ENCODE measurements at regions not wholly inside any gene's neighbourhood (a gene's known extent, or its start where the extent isn't known, plus 50 kb on each side); places are given as distances from the start of the nearest gene placed in this dataset.
A peak's percentile ranks its signal among the peaks of the same experiment; 100 is the strongest.

DNA sequence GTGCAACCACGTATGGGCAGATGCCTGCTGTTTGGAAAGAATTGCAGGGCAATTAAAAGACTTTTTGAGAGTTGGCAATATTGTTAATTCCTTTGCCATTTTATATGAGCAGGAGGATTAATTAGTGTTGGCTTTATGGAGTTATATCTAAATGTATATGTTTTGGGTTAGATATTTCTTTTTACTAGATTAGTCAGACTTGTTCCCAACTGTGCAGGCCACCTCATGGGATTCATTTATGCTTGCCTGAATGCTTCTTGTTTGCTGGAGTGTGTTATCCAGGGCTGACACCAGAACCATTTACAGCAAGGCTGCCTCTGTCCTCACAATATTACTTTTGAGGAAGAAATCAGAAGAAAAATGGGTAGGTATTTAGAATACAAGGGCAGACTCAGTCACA, 192.5 kb downstream of the KTN1 start:
- DNase-seq (ENCODE audit: low spot score) = no peak
- Histone ChIP-seq H3K36me3 (ENCODE audit: low read depth) (no peaks in the 10 kb centered on the region), H3K9me3 (ENCODE audit: severe bottlenecking) (no peaks in the 10 kb centered on the region), H3K27me3 (ENCODE audit: insufficient read depth, poor library complexity, severe bottlenecking) (no peaks in the 10 kb centered on the region), H3K4me1 (ENCODE audit: insufficient read depth, poor library complexity, severe bottlenecking) (no peaks in the 10 kb centered on the region), H3K27ac (ENCODE audit: poor library complexity, severe bottlenecking) (no peak overlapping the region), H3K4me3 (ENCODE audit: severe bottlenecking) (no peak overlapping the region)
- no peak for ATAC-seq (ENCODE audit: low read depth)
- TF ChIP-seq, protein P1, sequence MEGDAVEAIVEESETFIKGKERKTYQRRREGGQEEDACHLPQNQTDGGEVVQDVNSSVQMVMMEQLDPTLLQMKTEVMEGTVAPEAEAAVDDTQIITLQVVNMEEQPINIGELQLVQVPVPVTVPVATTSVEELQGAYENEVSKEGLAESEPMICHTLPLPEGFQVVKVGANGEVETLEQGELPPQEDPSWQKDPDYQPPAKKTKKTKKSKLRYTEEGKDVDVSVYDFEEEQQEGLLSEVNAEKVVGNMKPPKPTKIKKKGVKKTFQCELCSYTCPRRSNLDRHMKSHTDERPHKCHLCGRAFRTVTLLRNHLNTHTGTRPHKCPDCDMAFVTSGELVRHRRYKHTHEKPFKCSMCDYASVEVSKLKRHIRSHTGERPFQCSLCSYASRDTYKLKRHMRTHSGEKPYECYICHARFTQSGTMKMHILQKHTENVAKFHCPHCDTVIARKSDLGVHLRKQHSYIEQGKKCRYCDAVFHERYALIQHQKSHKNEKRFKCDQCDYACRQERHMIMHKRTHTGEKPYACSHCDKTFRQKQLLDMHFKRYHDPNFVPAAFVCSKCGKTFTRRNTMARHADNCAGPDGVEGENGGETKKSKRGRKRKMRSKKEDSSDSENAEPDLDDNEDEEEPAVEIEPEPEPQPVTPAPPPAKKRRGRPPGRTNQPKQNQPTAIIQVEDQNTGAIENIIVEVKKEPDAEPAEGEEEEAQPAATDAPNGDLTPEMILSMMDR (IDR thresholded peaks at IDR 0.05; ENCODE audit: poor library complexity, severe bottlenecking) = no peak

- Histone ChIP-seq H3K4me1 (ENCODE audit: insufficient read depth, poor library complexity, severe bottlenecking) (no peaks in the 10 kb centered on the region), H3K36me3 (ENCODE audit: low read depth) (no peaks in the 10 kb centered on the region), H3K9me3 (ENCODE audit: severe bottlenecking) (no peaks in the 10 kb centered on the region), H3K27ac (ENCODE audit: poor library complexity, severe bottlenecking) (no peak overlapping the region), H3K4me3 (ENCODE audit: severe bottlenecking) (no peak overlapping the region), H3K27me3 (ENCODE audit: insufficient read depth, poor library complexity, severe bottlenecking) (no peaks in the 10 kb centered on the region)
- DNase-seq (ENCODE audit: low spot score) = no peak
- TF ChIP-seq, protein P1 (IDR thresholded peaks at IDR 0.05; ENCODE audit: poor library complexity, severe bottlenecking) = no peak
- no peak for ATAC-seq (ENCODE audit: low read depth)
Observed at GRCh38 chr14:55773312-55773711, 193.3 kb downstream of the KTN1 start.

GRCh38 chr14:55773984-55774545, 194.1 kb downstream of the KTN1 start:
- no peak overlapping the region for H3K27ac ChIP-seq (ENCODE audit: poor library complexity, severe bottlenecking)
- no peak for DNase-seq (ENCODE audit: low spot score)
- H3K36me3 ChIP-seq (ENCODE audit: low read depth) = no peaks in the 10 kb centered on the region
- ATAC-seq (ENCODE audit: low read depth) = peak; percentile 27; the same call in 1 of the 3 replicates
- TF ChIP-seq, protein P1 (IDR thresholded peaks at IDR 0.05; ENCODE audit: poor library complexity, severe bottlenecking) = no peak
- H3K27me3 ChIP-seq (ENCODE audit: insufficient read depth, poor library complexity, severe bottlenecking) = no peaks in the 10 kb centered on the region
- no peaks in the 10 kb centered on the region for H3K9me3 ChIP-seq (ENCODE audit: severe bottlenecking)
- H3K4me1 ChIP-seq (ENCODE audit: insufficient read depth, poor library complexity, severe bottlenecking) = no peaks in the 10 kb centered on the region
- no peak overlapping the region for H3K4me3 ChIP-seq (ENCODE audit: severe bottlenecking)

- ATAC-seq (ENCODE audit: low read depth) (no peak), DNase-seq (ENCODE audit: low spot score) (no peak)
- TF ChIP-seq, protein P1 (IDR thresholded peaks at IDR 0.05; ENCODE audit: poor library complexity, severe bottlenecking) = no peak
- Histone ChIP-seq H3K4me1 (ENCODE audit: insufficient read depth, poor library complexity, severe bottlenecking) (peaks cover 13% of the 10 kb centered on the region), H3K27ac (ENCODE audit: poor library complexity, severe bottlenecking) (no peak overlapping the region), H3K4me3 (ENCODE audit: severe bottlenecking) (no peak overlapping the region), H3K9me3 (ENCODE audit: severe bottlenecking) (no peaks in the 10 kb centered on the region), H3K27me3 (ENCODE audit: insufficient read depth, poor library complexity, severe bottlenecking) (no peaks in the 10 kb centered on the region), H3K36me3 (ENCODE audit: low read depth) (no peaks in the 10 kb centered on the region)
Observed at GRCh38 chr14:55777877-55778276, 197.9 kb downstream of the KTN1 start.

DNA sequence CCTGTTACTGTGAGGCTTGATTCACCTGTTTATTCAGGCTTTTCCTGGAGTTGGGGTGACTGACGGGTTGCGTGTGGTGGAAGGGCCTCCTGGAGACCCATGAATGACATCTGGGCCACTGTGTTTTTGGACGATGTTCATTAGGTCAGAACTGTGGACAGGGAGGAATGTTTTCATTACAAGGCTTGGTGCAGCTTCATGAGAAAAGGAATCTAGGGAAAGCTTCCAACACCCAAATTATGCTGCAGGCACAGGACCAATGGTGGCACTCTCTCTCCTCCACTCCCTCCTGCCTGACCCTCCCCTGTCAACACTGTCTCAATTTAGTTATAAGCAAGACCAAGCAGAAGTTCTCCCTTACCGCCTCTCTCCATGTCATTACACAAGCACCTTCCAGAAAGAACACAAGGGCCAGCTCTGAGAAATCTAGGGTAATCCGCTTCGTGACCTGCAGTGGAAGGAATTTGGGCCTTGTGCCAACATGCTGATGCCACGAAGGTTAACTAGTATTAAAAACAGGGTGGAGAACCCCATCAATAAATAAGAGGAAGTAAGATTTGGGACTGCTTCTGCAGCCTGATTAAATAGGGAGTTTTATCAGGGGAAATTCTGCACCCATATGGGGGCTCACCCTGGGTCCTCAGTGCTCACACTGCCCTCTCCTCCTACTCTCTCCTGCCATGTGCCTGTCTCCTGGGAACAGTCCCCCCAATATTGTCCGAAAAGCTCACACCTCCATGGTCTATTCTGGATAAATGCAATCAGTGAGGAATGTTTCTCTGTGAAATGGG, 200.3 kb downstream of the KTN1 start:
- peak; percentile 91 for ATAC-seq (ENCODE audit: low read depth)
- Histone ChIP-seq H3K27ac (ENCODE audit: poor library complexity, severe bottlenecking) (peak overlapping the region; percentile 27), H3K36me3 (ENCODE audit: low read depth) (no peaks in the 10 kb centered on the region), H3K27me3 (ENCODE audit: insufficient read depth, poor library complexity, severe bottlenecking) (no peaks in the 10 kb centered on the region), H3K9me3 (ENCODE audit: severe bottlenecking) (no peaks in the 10 kb centered on the region), H3K4me1 (ENCODE audit: insufficient read depth, poor library complexity, severe bottlenecking) (peaks cover 13% of the 10 kb centered on the region), H3K4me3 (ENCODE audit: severe bottlenecking) (no peak overlapping the region)
- DNase-seq (ENCODE audit: low spot score) = peak; percentile 87
- TF ChIP-seq, protein P1 (IDR thresholded peaks at IDR 0.05; ENCODE audit: poor library complexity, severe bottlenecking) = no peak

Data from RWPE2 (cell line).